ENCODE measurements at regions not wholly inside any gene's neighbourhood (a gene's known extent, or its start where the extent isn't known, plus 50 kb on each side); places are given as distances from the start of the nearest gene placed in this dataset.

- H3K27me3 ChIP-seq (replicated peaks; ENCODE audit: insufficient read depth) = no peaks in the 10 kb centered on the region
- H3K36me3 ChIP-seq (ENCODE audit: low read depth) = no peaks in the 10 kb centered on the region
- 46 to 48% methylated on average over 10 of the region's 10 CpGs for WGBS, 2 experiments (ENCODE audit: low coverage in 1 of 2, low lambda C conversion rate in 2 of 2, missing lambda C conversion rate in 2 of 2)
- H2AFZ ChIP-seq = no peak overlapping the region
- no peak for DNase-seq
- TF ChIP-seq EZH2 (IDR thresholded peaks at IDR 0.05; ENCODE audit: insufficient read depth, poor library complexity, severe bottlenecking) (no peak), EZH2phosphoT487 (IDR thresholded peaks at IDR 0.05; ENCODE audit: insufficient read depth, low read depth) (no peak)
- H4K20me1 ChIP-seq (ENCODE audit: insufficient read depth) = no peaks in the 10 kb centered on the region
- H3K4me3 ChIP-seq = no peak overlapping the region
- no peaks in the 10 kb centered on the region for H3K79me2 ChIP-seq (ENCODE audit: insufficient read depth)
- no peaks in the 10 kb centered on the region for H3K4me1 ChIP-seq (ENCODE audit: insufficient read depth)
- H3K9me3 ChIP-seq (ENCODE audit: low read depth) = no peaks in the 10 kb centered on the region
- H3K4me2 ChIP-seq (ENCODE audit: unreplicated experiment) = no peak overlapping the region
- H3K27ac ChIP-seq = no peak overlapping the region
- H3K9me2 ChIP-seq (ENCODE audit: insufficient read depth) = no peaks in the 10 kb centered on the region
- no peaks in the 10 kb centered on the region for H3F3A ChIP-seq (ENCODE audit: insufficient read depth)
- in situ Hi-C loops (cut with MboI) = no loop called here
- H3K9ac ChIP-seq = no peak overlapping the region
Observed at GRCh38 chr21:27258742-27259448, 292.0 kb upstream of the ADAMTS5 start.

GRCh38 chr21:27257908-27258556 lies 291.1 kb upstream of the ADAMTS5 start:
- DNase-seq = no peak
- Histone ChIP-seq H3F3A (ENCODE audit: insufficient read depth) (no peaks in the 10 kb centered on the region), H3K4me2 (ENCODE audit: unreplicated experiment) (no peak overlapping the region), H3K79me2 (ENCODE audit: insufficient read depth) (no peaks in the 10 kb centered on the region), H3K4me1 (ENCODE audit: insufficient read depth) (no peaks in the 10 kb centered on the region), H3K9me3 (ENCODE audit: low read depth) (no peaks in the 10 kb centered on the region), H2AFZ (no peak overlapping the region), H3K27me3 (replicated peaks; ENCODE audit: insufficient read depth) (no peaks in the 10 kb centered on the region), H4K20me1 (ENCODE audit: insufficient read depth) (no peaks in the 10 kb centered on the region), H3K4me3 (no peak overlapping the region), H3K36me3 (ENCODE audit: low read depth) (no peaks in the 10 kb centered on the region), H3K27ac (no peak overlapping the region), H3K9me2 (ENCODE audit: insufficient read depth) (no peaks in the 10 kb centered on the region), H3K9ac (no peak overlapping the region)
- in situ Hi-C loops (cut with MboI) = no loop called here
- TF ChIP-seq EZH2phosphoT487 (IDR thresholded peaks at IDR 0.05; ENCODE audit: insufficient read depth, low read depth) (no peak), EZH2 (IDR thresholded peaks at IDR 0.05; ENCODE audit: insufficient read depth, poor library complexity, severe bottlenecking) (no peak)
- 63 to 65% methylated on average over 3 of the region's 3 CpGs for WGBS, 2 experiments (ENCODE audit: low coverage in 1 of 2, low lambda C conversion rate in 2 of 2, missing lambda C conversion rate in 2 of 2)

- no peak for TF ChIP-seq EZH2phosphoT487 (IDR thresholded peaks at IDR 0.05; ENCODE audit: insufficient read depth, low read depth)
- no peak for TF ChIP-seq EZH2 (IDR thresholded peaks at IDR 0.05; ENCODE audit: insufficient read depth, poor library complexity, severe bottlenecking)
- Histone ChIP-seq H3K4me3 (no peak overlapping the region), H3K9me3 (ENCODE audit: low read depth) (no peaks in the 10 kb centered on the region), H3K79me2 (ENCODE audit: insufficient read depth) (no peaks in the 10 kb centered on the region), H3F3A (ENCODE audit: insufficient read depth) (no peaks in the 10 kb centered on the region), H3K9ac (no peak overlapping the region), H3K9me2 (ENCODE audit: insufficient read depth) (no peaks in the 10 kb centered on the region), H3K4me1 (ENCODE audit: insufficient read depth) (no peaks in the 10 kb centered on the region), H3K27me3 (replicated peaks; ENCODE audit: insufficient read depth) (no peaks in the 10 kb centered on the region), H3K36me3 (ENCODE audit: low read depth) (no peaks in the 10 kb centered on the region), H2AFZ (no peak overlapping the region), H4K20me1 (ENCODE audit: insufficient read depth) (no peaks in the 10 kb centered on the region), H3K4me2 (ENCODE audit: unreplicated experiment) (no peak overlapping the region), H3K27ac (no peak overlapping the region)
- WGBS, 2 experiments (ENCODE audit: low coverage in 1 of 2, low lambda C conversion rate in 2 of 2, missing lambda C conversion rate in 2 of 2) = 29 to 31% methylated on average over 6 of the region's 6 CpGs
- in situ Hi-C loops (cut with MboI) = no loop called here
- no peak for DNase-seq
Observed at GRCh38 chr21:27257226-27257625, 290.3 kb upstream of the ADAMTS5 start.

- H3K9me3 ChIP-seq (ENCODE audit: low read depth) = no peaks in the 10 kb centered on the region
- TF ChIP-seq EZH2phosphoT487 (IDR thresholded peaks at IDR 0.05; ENCODE audit: insufficient read depth, low read depth) (no peak), EZH2 (IDR thresholded peaks at IDR 0.05; ENCODE audit: insufficient read depth, poor library complexity, severe bottlenecking) (no peak)
- in situ Hi-C loops (cut with MboI) = no loop called here
- H3K4me1 ChIP-seq (ENCODE audit: insufficient read depth) = peaks cover 4% of the 10 kb centered on the region
- H3K4me2 ChIP-seq (ENCODE audit: unreplicated experiment) = no peak overlapping the region
- no peak overlapping the region for H3K4me3 ChIP-seq
- no peaks in the 10 kb centered on the region for H3K36me3 ChIP-seq (ENCODE audit: low read depth)
- H3K27me3 ChIP-seq (replicated peaks; ENCODE audit: insufficient read depth) = no peaks in the 10 kb centered on the region
- no peak for DNase-seq
- H2AFZ ChIP-seq = no peak overlapping the region
- no peaks in the 10 kb centered on the region for H3K79me2 ChIP-seq (ENCODE audit: insufficient read depth)
- no peaks in the 10 kb centered on the region for H4K20me1 ChIP-seq (ENCODE audit: insufficient read depth)
- WGBS, 2 experiments (ENCODE audit: low coverage in 1 of 2, low lambda C conversion rate in 2 of 2, missing lambda C conversion rate in 2 of 2) = 94 to 98% methylated on average over 2 of the region's 2 CpGs
- H3F3A ChIP-seq (ENCODE audit: insufficient read depth) = peaks cover 6% of the 10 kb centered on the region
- no peak overlapping the region for H3K9ac ChIP-seq
- H3K27ac ChIP-seq = no peak overlapping the region
- no peaks in the 10 kb centered on the region for H3K9me2 ChIP-seq (ENCODE audit: insufficient read depth)
Observed at GRCh38 chr21:27251752-27252151, 284.9 kb upstream of the ADAMTS5 start.

Data from GM23248 (cell line).